H1 (cell line): ENCODE measurements at regions not wholly inside any gene's neighbourhood (a gene's known extent, or its start where the extent isn't known, plus 50 kb on each side); places are given as distances from the start of the nearest gene placed in this dataset.

Experiments
- ATF2 ChIP-seq: IDR thresholded peaks from 2 replicates; pipeline ENCODE4 v1.6.1; 2012; ENCODE audit warnings: low read length, inconsistent platforms
- JUND ChIP-seq: IDR thresholded peaks from 2 replicates; pipeline ENCODE4 v1.6.1; 2011; ENCODE audit warnings: mild to moderate bottlenecking, improper control_type of control experiment, low read length
- RBBP5 ChIP-seq: IDR thresholded peaks from 2 replicates; pipeline ENCODE4 v1.7.1; 2012; ENCODE audit warnings: low read depth, mild to moderate bottlenecking, inconsistent platforms, low read length, moderate library complexity, borderline replicate concordance

- TF ChIP-seq ATF2 = no peak
- no peak for TF ChIP-seq JUND
- TF ChIP-seq RBBP5 = no peak
These were observed 241.1 kb downstream of the SOX9 start (continued) for GRCh38 chr17:72361892-72362291.
